ENCODE measurements at regions not wholly inside any gene's neighbourhood (a gene's known extent, or its start where the extent isn't known, plus 50 kb on each side); places are given as distances from the start of the nearest gene placed in this dataset.

DNA sequence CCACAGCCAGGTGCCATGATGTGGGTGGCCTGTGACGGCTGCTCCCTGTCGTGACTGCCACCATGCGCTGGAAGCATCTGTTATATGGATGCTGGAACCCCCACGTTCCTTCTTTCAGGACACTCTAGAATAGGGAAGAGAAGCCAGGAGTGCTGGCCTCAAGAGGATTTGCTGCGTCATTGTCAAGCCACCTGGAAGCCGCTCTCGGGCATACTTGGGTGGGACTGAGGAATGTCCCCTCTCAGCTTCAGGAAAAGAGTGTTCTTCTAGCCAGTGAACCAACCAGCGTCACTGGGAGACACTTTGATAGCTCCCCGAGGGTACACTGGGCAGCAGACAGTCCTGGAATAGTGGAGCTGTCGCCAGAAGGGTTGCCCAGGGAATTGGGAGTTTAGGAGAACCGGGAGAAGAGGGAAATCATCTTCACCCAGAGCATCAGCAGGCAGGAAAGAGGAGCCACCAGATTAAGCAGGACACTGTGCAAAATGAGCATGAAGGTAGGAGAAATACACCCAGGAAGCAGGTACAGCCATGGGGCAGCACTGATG, 130.8 kb upstream of the SASH1 start:
- H3K36me3 ChIP-seq (ENCODE audit: control insufficient read depth in 1 of 2, insufficient read depth in 2 of 2, low read length in 2 of 2), result no peaks in the 10 kb centered on the region
- H3K27ac ChIP-seq (ENCODE audit: low read depth, low read length), result no peak overlapping the region
- no peaks in the 10 kb centered on the region for H3K4me1 ChIP-seq (ENCODE audit: control insufficient read depth in 1 of 2, insufficient read depth in 2 of 2, low read length in 2 of 2)

DNA sequence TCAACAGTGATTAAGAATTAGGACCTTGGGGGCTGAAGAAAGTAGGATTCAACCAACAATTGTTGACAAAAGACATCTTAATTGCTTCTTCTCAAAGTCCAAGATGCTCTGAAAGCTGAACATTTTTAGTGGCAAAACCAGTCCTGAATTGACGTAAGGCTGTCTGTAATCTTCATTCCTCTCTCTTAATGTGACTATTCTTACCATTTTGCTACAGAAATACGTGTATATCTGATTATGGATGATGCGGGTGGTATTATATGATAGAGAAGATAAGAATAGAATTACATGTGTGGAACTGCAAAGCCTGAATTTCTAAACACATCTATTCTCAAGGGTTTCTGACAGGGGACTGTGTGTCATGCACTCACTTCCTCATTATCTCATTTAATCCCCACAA, 130.3 kb upstream of the SASH1 start:
- Histone ChIP-seq H3K27me3 (ENCODE audit: control insufficient read depth in 1 of 2, insufficient read depth in 2 of 2, low read length in 2 of 2) (no peaks in the 10 kb centered on the region), H3K4me3 (ENCODE audit: low read depth in 1 of 2, low read length in 2 of 2) (no peak overlapping the region), H3K4me1 (ENCODE audit: control insufficient read depth in 1 of 2, insufficient read depth in 2 of 2, low read length in 2 of 2) (no peaks in the 10 kb centered on the region), H3K36me3 (ENCODE audit: control insufficient read depth in 1 of 2, insufficient read depth in 2 of 2, low read length in 2 of 2) (no peaks in the 10 kb centered on the region), H3K9me3 (ENCODE audit: control insufficient read depth in 1 of 2, low read length in 2 of 2) (no peaks in the 10 kb centered on the region), H3K9ac (ENCODE audit: low read depth in 1 of 2, low read length in 2 of 2) (no peak overlapping the region), H3K27ac (ENCODE audit: low read depth, low read length) (no peak overlapping the region)

More for the DNA sequence above, 130.8 kb upstream of the SASH1 start:
- no peak overlapping the region for H3K9ac ChIP-seq (ENCODE audit: low read depth in 1 of 2, low read length in 2 of 2)
- no peaks in the 10 kb centered on the region for H3K9me3 ChIP-seq (ENCODE audit: control insufficient read depth in 1 of 2, low read length in 2 of 2)
- no peak overlapping the region for H3K4me3 ChIP-seq (ENCODE audit: low read depth in 1 of 2, low read length in 2 of 2)
- H3K27me3 ChIP-seq (ENCODE audit: control insufficient read depth in 1 of 2, insufficient read depth in 2 of 2, low read length in 2 of 2), result no peaks in the 10 kb centered on the region

DNA sequence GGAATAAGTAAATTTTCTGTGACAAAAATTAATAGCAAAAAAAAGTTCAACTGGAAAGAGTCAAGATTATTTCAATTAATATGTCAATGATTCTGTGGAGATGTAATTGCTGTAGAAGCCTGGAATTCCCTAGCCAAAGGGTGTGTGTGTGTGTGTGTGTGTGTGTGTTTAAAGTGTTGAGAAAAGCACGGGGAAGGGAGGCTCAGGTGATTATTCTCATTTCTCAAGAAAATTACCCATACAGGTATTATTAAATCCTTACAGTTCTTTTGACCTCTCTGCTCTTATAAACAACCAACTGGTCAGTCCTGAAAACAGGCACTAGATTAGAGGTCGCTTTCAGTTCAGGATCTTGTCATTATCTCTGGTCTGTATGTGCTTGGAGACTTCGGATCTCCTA, 129.3 kb upstream of the SASH1 start:
- Histone ChIP-seq H3K27ac (ENCODE audit: low read depth, low read length) (no peak overlapping the region), H3K4me1 (ENCODE audit: control insufficient read depth in 1 of 2, insufficient read depth in 2 of 2, low read length in 2 of 2) (peaks cover 5% of the 10 kb centered on the region in 2 donors), H3K9ac (ENCODE audit: low read depth in 1 of 2, low read length in 2 of 2) (no peak overlapping the region), H3K27me3 (ENCODE audit: control insufficient read depth in 1 of 2, insufficient read depth in 2 of 2, low read length in 2 of 2) (no peaks in the 10 kb centered on the region), H3K4me3 (ENCODE audit: low read depth in 1 of 2, low read length in 2 of 2) (no peak overlapping the region), H3K36me3 (ENCODE audit: control insufficient read depth in 1 of 2, insufficient read depth in 2 of 2, low read length in 2 of 2) (no peaks in the 10 kb centered on the region), H3K9me3 (ENCODE audit: control insufficient read depth in 1 of 2, low read length in 2 of 2) (no peaks in the 10 kb centered on the region)

DNA sequence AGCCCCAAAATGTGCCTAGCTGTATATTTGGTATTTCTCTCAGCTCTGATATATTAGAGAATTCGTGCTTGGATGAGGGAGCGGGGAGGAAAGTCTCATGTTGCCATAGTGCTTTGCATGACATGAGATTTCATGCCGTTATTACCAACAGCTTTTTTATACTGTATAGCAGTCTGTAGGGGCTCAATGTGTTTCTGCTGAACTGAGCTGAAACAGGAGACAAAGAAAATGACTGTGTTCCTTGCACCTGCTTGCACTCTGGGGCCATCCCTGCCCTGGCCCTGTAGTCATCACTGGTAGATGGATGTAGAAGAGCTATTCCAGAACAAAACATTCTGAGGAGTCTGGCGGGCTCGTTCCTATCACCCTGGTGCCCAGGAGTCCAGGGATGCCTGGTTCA, 128.0 kb upstream of the SASH1 start:
- no peak overlapping the region for H3K27ac ChIP-seq (ENCODE audit: low read depth, low read length)
- no peak overlapping the region for H3K4me3 ChIP-seq (ENCODE audit: low read depth in 1 of 2, low read length in 2 of 2)
- H3K9ac ChIP-seq (ENCODE audit: low read depth in 1 of 2, low read length in 2 of 2), result no peak overlapping the region
- H3K4me1 ChIP-seq (ENCODE audit: control insufficient read depth in 1 of 2, insufficient read depth in 2 of 2, low read length in 2 of 2), result peaks cover 11% of the 10 kb centered on the region in 2 donors
- no peaks in the 10 kb centered on the region for H3K27me3 ChIP-seq (ENCODE audit: control insufficient read depth in 1 of 2, insufficient read depth in 2 of 2, low read length in 2 of 2)
- no peaks in the 10 kb centered on the region for H3K9me3 ChIP-seq (ENCODE audit: control insufficient read depth in 1 of 2, low read length in 2 of 2)
- H3K36me3 ChIP-seq (ENCODE audit: control insufficient read depth in 1 of 2, insufficient read depth in 2 of 2, low read length in 2 of 2), result no peaks in the 10 kb centered on the region

DNA sequence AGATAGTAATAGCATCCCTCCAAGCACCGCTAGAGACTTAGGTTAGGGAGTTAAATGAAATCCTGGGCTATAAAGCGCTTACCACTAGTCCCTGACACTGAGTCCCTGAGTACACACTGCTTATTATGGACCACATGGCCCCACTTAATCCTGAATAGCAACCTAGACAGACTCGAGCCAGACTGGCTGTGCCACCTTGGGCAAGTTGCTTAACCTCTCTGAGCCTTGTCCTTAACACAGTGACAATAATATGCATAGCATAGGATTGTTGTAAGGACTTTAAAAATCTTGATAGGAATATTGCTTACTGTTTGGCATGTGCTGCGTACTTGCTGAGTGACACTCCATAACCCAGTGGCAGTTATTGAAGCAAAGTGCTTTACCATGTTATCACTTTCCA, 125.6 kb upstream of the SASH1 start:
- H3K36me3 ChIP-seq (ENCODE audit: control insufficient read depth in 1 of 2, insufficient read depth in 2 of 2, low read length in 2 of 2), result no peaks in the 10 kb centered on the region
- H3K27ac ChIP-seq (ENCODE audit: low read depth, low read length), result no peak overlapping the region
- H3K27me3 ChIP-seq (ENCODE audit: control insufficient read depth in 1 of 2, insufficient read depth in 2 of 2, low read length in 2 of 2), result no peaks in the 10 kb centered on the region

DNA sequence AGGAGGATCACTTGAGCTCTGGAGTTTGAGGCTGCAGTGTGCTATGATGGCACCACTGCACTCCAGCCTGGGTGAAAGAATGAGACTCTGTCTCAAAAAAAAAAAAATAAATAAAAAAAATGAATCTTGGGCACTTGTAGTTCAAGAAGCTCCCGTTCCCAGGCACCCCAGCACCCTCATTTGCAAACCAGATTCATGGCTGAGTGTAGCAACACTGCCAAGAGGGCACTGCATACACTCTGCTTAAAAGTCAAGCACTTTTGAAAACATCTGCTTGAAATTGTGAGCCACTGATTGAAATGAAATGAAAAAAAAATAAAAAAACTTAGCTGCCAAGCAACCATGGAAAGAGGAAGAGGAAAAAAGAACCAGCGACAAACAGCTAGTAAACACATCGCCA, 124.7 kb upstream of the SASH1 start:
- Histone ChIP-seq H3K27ac (ENCODE audit: low read depth, low read length) (no peak overlapping the region), H3K36me3 (ENCODE audit: control insufficient read depth in 1 of 2, insufficient read depth in 2 of 2, low read length in 2 of 2) (no peaks in the 10 kb centered on the region)

More for the DNA sequence above, 125.6 kb upstream of the SASH1 start:
- no peaks in the 10 kb centered on the region for H3K9me3 ChIP-seq (ENCODE audit: control insufficient read depth in 1 of 2, low read length in 2 of 2)
- no peak overlapping the region for H3K9ac ChIP-seq (ENCODE audit: low read depth in 1 of 2, low read length in 2 of 2)
- no peak overlapping the region for H3K4me3 ChIP-seq (ENCODE audit: low read depth in 1 of 2, low read length in 2 of 2)
- peaks cover 14 to 25% of the 10 kb centered on the region in 2 donors for H3K4me1 ChIP-seq (ENCODE audit: control insufficient read depth in 1 of 2, insufficient read depth in 2 of 2, low read length in 2 of 2)

DNA sequence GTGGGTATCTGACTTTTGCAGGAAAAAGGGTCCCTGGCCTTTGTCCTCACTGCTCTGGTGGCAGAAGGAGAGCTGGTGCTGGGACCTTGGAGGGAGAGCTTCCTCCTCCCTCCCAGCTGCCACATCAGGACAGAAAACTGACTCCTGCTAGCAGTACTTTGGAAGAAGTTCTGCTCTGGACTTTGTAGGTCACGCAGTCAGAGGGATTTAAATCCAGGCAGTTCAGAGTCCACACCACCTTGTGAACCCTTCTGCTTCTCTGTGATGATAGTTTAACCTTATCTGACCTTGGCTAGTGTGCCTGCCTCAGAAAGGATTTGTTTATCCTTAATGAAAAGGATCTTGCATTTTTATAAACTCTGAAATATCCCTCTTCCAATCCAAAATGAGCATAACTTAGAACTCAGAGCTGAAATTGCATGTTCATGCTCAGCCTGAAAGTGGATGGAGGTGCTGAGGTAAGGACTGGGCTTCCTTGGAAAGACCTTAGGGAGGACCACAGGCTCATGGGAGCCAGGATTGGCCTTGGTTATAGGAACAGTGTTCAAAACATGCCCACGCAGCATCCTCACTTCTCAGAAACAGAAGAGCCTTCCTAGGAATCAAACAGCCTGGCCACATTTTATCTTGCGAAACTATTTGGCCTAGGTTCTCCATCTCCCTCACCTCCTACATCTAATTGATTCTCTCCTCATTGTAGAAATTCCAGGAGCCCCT, 123.9 kb upstream of the SASH1 start:
- Histone ChIP-seq H3K9me3 (ENCODE audit: control insufficient read depth in 1 of 2, low read length in 2 of 2) (no peaks in the 10 kb centered on the region), H3K27me3 (ENCODE audit: control insufficient read depth in 1 of 2, insufficient read depth in 2 of 2, low read length in 2 of 2) (no peaks in the 10 kb centered on the region), H3K4me1 (ENCODE audit: control insufficient read depth in 1 of 2, insufficient read depth in 2 of 2, low read length in 2 of 2) (peaks cover 27 to 34% of the 10 kb centered on the region in 2 donors), H3K4me3 (ENCODE audit: low read depth in 1 of 2, low read length in 2 of 2) (no peak overlapping the region), H3K9ac (ENCODE audit: low read depth in 1 of 2, low read length in 2 of 2) (no peak overlapping the region), H3K36me3 (ENCODE audit: control insufficient read depth in 1 of 2, insufficient read depth in 2 of 2, low read length in 2 of 2) (no peaks in the 10 kb centered on the region), H3K27ac (ENCODE audit: low read depth, low read length) (no peak overlapping the region)

More for the DNA sequence above, 124.7 kb upstream of the SASH1 start:
- Histone ChIP-seq H3K4me1 (ENCODE audit: control insufficient read depth in 1 of 2, insufficient read depth in 2 of 2, low read length in 2 of 2) (peaks cover 22 to 33% of the 10 kb centered on the region in 2 donors), H3K27me3 (ENCODE audit: control insufficient read depth in 1 of 2, insufficient read depth in 2 of 2, low read length in 2 of 2) (no peaks in the 10 kb centered on the region), H3K9ac (ENCODE audit: low read depth in 1 of 2, low read length in 2 of 2) (no peak overlapping the region), H3K4me3 (ENCODE audit: low read depth in 1 of 2, low read length in 2 of 2) (no peak overlapping the region), H3K9me3 (ENCODE audit: control insufficient read depth in 1 of 2, low read length in 2 of 2) (no peaks in the 10 kb centered on the region)

DNA sequence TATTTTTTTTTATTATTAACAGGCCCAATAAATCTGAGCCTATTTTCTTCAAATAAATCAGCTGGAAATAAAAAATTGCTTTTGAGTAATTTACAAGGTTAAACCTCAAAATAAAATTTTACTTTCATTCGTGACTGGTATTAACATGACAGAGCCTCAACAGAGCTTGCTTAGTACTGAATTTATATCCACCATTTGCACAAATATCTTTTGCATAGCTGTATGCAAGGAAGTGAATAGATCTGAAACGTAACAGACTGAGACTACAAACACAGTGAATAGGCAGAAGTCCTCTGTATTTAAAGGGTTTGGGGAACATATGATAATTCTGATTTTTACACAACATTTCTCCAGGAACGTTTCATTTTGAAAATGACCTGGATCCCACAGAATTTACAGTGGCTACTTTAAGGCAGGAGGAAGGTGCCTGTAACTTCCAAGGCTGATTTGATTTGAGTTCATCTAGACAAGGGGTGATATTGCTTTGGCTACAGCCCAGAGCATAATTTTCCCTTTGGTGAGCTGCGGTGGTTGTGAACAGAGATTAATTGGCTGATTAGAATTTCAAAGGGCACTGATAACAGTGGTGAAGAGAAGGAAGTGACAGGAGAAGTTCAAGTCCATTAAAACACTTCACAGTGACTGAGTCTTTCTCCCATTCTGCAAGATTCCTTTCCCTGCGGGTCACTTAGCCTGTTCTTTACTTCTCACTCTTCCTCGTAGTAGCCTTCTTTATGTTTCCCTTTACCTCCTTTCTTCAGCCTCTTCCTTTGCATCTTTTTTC, 121.2 kb upstream of the SASH1 start:
- Histone ChIP-seq H3K27me3 (ENCODE audit: control insufficient read depth in 1 of 2, insufficient read depth in 2 of 2, low read length in 2 of 2) (no peaks in the 10 kb centered on the region), H3K4me1 (ENCODE audit: control insufficient read depth in 1 of 2, insufficient read depth in 2 of 2, low read length in 2 of 2) (peaks cover 27 to 34% of the 10 kb centered on the region in 2 donors), H3K9ac (ENCODE audit: low read depth in 1 of 2, low read length in 2 of 2) (no peak overlapping the region), H3K4me3 (ENCODE audit: low read depth in 1 of 2, low read length in 2 of 2) (peak overlapping the region in 1 of 2 donors; percentile 3), H3K36me3 (ENCODE audit: control insufficient read depth in 1 of 2, insufficient read depth in 2 of 2, low read length in 2 of 2) (no peaks in the 10 kb centered on the region), H3K9me3 (ENCODE audit: control insufficient read depth in 1 of 2, low read length in 2 of 2) (no peaks in the 10 kb centered on the region), H3K27ac (ENCODE audit: low read depth, low read length) (no peak overlapping the region)

DNA sequence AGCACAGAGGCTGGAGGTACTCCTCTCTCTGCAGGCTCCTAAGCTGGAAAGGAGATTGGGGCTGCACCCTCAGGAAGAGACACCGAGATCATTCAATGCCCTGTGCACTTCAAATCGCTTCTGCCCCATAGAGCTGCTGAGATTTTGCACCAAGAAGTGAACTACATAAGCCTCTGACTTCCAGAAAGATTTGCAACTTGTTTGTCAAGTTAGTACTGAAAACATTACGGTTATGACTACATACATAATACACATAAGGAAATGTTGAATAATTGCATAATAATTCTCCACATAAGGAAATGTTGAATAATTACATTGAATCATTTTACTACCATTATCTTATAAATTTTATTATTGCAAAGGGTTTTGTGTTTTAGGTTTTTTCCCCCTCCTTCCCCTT, 120.3 kb upstream of the SASH1 start:
- no peak overlapping the region for H3K4me3 ChIP-seq (ENCODE audit: low read depth in 1 of 2, low read length in 2 of 2)
- H3K36me3 ChIP-seq (ENCODE audit: control insufficient read depth in 1 of 2, insufficient read depth in 2 of 2, low read length in 2 of 2), result no peaks in the 10 kb centered on the region
- peaks cover 27 to 34% of the 10 kb centered on the region in 2 donors for H3K4me1 ChIP-seq (ENCODE audit: control insufficient read depth in 1 of 2, insufficient read depth in 2 of 2, low read length in 2 of 2)
- no peak overlapping the region for H3K27ac ChIP-seq (ENCODE audit: low read depth, low read length)
- no peaks in the 10 kb centered on the region for H3K27me3 ChIP-seq (ENCODE audit: control insufficient read depth in 1 of 2, insufficient read depth in 2 of 2, low read length in 2 of 2)
- no peak overlapping the region for H3K9ac ChIP-seq (ENCODE audit: low read depth in 1 of 2, low read length in 2 of 2)
- H3K9me3 ChIP-seq (ENCODE audit: control insufficient read depth in 1 of 2, low read length in 2 of 2), result no peaks in the 10 kb centered on the region

DNA sequence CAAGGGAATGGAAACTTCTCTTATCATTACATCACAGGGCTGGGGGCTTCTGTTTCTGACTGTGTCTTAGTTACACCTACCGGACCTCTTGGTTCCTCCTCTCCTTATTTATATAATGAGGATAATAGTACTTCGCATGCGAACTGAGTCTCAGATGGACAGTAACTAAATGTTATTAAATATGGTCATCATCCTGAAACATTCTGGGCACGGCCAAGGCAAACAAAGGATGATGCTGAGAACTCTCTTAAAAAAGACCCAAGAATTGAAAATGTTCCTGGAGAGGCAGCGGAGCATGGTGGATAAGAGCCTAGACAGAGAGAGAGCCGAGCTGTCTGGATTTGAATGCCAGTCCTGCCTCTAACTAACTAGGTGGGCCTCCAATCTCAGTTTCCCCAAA, 119.8 kb upstream of the SASH1 start:
- H3K36me3 ChIP-seq (ENCODE audit: control insufficient read depth in 1 of 2, insufficient read depth in 2 of 2, low read length in 2 of 2), result no peaks in the 10 kb centered on the region
- H3K27ac ChIP-seq (ENCODE audit: low read depth, low read length), result no peak overlapping the region
- no peaks in the 10 kb centered on the region for H3K9me3 ChIP-seq (ENCODE audit: control insufficient read depth in 1 of 2, low read length in 2 of 2)
- no peak overlapping the region for H3K9ac ChIP-seq (ENCODE audit: low read depth in 1 of 2, low read length in 2 of 2)
- H3K4me3 ChIP-seq (ENCODE audit: low read depth in 1 of 2, low read length in 2 of 2), result no peak overlapping the region
- peaks cover 27 to 34% of the 10 kb centered on the region in 2 donors for H3K4me1 ChIP-seq (ENCODE audit: control insufficient read depth in 1 of 2, insufficient read depth in 2 of 2, low read length in 2 of 2)
- no peaks in the 10 kb centered on the region for H3K27me3 ChIP-seq (ENCODE audit: control insufficient read depth in 1 of 2, insufficient read depth in 2 of 2, low read length in 2 of 2)

Measured in duodenal mucosa (tissue), 2 donors.